OCI-LY3 (cell line): ENCODE measurements at regions not wholly inside any gene's neighbourhood (a gene's known extent, or its start where the extent isn't known, plus 50 kb on each side); places are given as distances from the start of the nearest gene placed in this dataset.

Source experiments
- CTCF ChIP-seq: fragments of 200-600, 300-600 bp; sonication (generic); IDR thresholded peaks from 2 replicates; pipeline ENCODE4 v1.5.1; 2014; ENCODE audit warnings: antibody characterized with exemption, low read length, low read depth
- EZH2phosphoT487 ChIP-seq: fragments of 200-600 bp; shearing (Covaris generic); IDR thresholded peaks from 2 replicates; pipeline ENCODE4 v1.6.1; 2018; ENCODE audit warnings: antibody characterized with exemption, mixed run types, low read depth

GRCh38 chr1:14242870-14243269 lies 355.6 kb upstream of the KAZN start:
- TF ChIP-seq CTCF: no peak
- TF ChIP-seq EZH2phosphoT487: no peak
